SK-N-MC (cell line): ENCODE measurements at regions not wholly inside any gene's neighbourhood (a gene's known extent, or its start where the extent isn't known, plus 50 kb on each side); places are given as distances from the start of the nearest gene placed in this dataset.

Source experiments
- EZH2 ChIP-seq: fragments of 200-600 bp; sonication (generic); IDR thresholded peaks from one replicate; pipeline ENCODE4 v1.6.1; 2017; ENCODE audit warnings: antibody characterized with exemption
- POLR2AphosphoS5 ChIP-seq: IDR thresholded peaks from 2 replicates; pipeline ENCODE4 v1.6.1; 2012; ENCODE audit warnings: mild to moderate bottlenecking, low read depth, low read length, borderline replicate concordance

DNA sequence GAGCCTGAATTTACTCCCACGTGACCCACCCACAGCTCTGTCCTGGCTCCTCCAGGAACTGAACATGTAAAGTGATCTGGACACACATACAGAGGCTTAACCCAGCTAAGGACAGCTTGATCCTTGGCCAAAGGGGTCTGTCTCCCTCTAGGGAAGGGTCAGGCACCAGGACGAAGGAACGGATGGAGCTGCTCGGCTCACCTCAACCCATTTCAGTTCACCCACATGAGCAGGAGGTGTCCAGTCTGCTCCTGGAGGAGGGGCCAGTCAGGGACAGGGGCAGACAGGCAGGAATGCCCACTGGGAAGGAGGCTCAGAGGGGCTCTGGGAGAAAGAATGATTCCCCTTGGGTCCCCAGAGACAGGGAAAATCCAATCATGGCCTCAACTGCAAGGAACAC, 567.2 kb downstream of the PTPRU start:
- no peak for TF ChIP-seq EZH2
- TF ChIP-seq POLR2AphosphoS5 = no peak
